Left kidney (tissue), 1 donor: ENCODE measurements at regions not wholly inside any gene's neighbourhood (a gene's known extent, or its start where the extent isn't known, plus 50 kb on each side); places are given as distances from the start of the nearest gene placed in this dataset.
"Not testable (repeated sequence)": the region's sequence is repeated elsewhere in the genome, so short reads cannot be mapped to it uniquely, and the experiment has no call there.

ENCODE experiments used
- DNase-seq: peaks from one replicate; pipeline ENCODE4 v3.0.0-alpha.2; 2013

GRCh38 chr15:92763459-92763858 lies 107.9 kb upstream of the FAM174B start:
- DNase-seq, result no peak

- not testable (repeated sequence) for DNase-seq
Observed at GRCh38 chr15:92768131-92768530, 112.6 kb upstream of the FAM174B start.

- DNase-seq, result no peak
Observed at GRCh38 chr15:92770641-92771040, 115.1 kb upstream of the FAM174B start.

- DNase-seq, result no peak
Observed at GRCh38 chr15:92772061-92772460, 116.5 kb upstream of the FAM174B start.

- no peak for DNase-seq
Observed at GRCh38 chr15:92772626-92773244, 117.2 kb upstream of the FAM174B start.

- DNase-seq, result no peak
Observed at GRCh38 chr15:92773340-92773739, 117.8 kb upstream of the FAM174B start.

- no peak for DNase-seq
Observed at GRCh38 chr15:92779874-92780273, 120.2 kb upstream of the CHD2 start.

GRCh38 chr15:92780843-92781242 lies 119.3 kb upstream of the CHD2 start:
- no peak for DNase-seq

- no peak for DNase-seq
Observed at GRCh38 chr15:92781925-92782453, 118.1 kb upstream of the CHD2 start.

GRCh38 chr15:92787116-92787515 lies 113.0 kb upstream of the CHD2 start:
- no peak for DNase-seq

GRCh38 chr15:92788196-92788595 lies 111.9 kb upstream of the CHD2 start:
- DNase-seq, result no peak

GRCh38 chr15:92788793-92789192 lies 111.3 kb upstream of the CHD2 start:
- DNase-seq, result not testable (repeated sequence)

GRCh38 chr15:92796161-92796611 lies 103.9 kb upstream of the CHD2 start:
- DNase-seq, result no peak

GRCh38 chr15:92797168-92798052 lies 102.7 kb upstream of the CHD2 start:
- DNase-seq, result peak; percentile 83

- DNase-seq, result no peak
Observed at GRCh38 chr15:92800013-92800412, 100.1 kb upstream of the CHD2 start.

GRCh38 chr15:92800416-92801055 lies 99.6 kb upstream of the CHD2 start:
- DNase-seq, result not testable (repeated sequence)

- DNase-seq, result not testable (repeated sequence)
Observed at GRCh38 chr15:92801056-92801773, 98.9 kb upstream of the CHD2 start.

GRCh38 chr15:92801774-92802464 lies 98.2 kb upstream of the CHD2 start:
- DNase-seq, result no peak

GRCh38 chr15:92803536-92803851 lies 96.6 kb upstream of the CHD2 start:
- DNase-seq, result no peak

- no peak for DNase-seq
Observed at GRCh38 chr15:92803852-92804609, 96.1 kb upstream of the CHD2 start.

GRCh38 chr15:92804610-92804936 lies 95.6 kb upstream of the CHD2 start:
- not testable (repeated sequence) for DNase-seq
